Effector memory CD4-positive, alpha-beta T cell (primary cell): ENCODE measurements at regions not wholly inside any gene's neighbourhood (a gene's known extent, or its start where the extent isn't known, plus 50 kb on each side); places are given as distances from the start of the nearest gene placed in this dataset.

ENCODE experiments used
- DNase-seq, 3 donors: peaks; one replicate each; pipeline ENCODE4 v3.0.0-alpha.2; 2020
- H3K27ac ChIP-seq: 2 replicates; pipeline ENCODE4 v1.7.0; 2013; ENCODE audit warnings: mild to moderate bottlenecking, low read length, moderate library complexity; ENCODE audit not compliant: insufficient read depth, poor library complexity, severe bottlenecking
- H3K27me3 ChIP-seq: replicated peaks from 2 replicates; pipeline ENCODE4 v1.7.0; 2013; ENCODE audit warnings: mild to moderate bottlenecking, low read length; ENCODE audit not compliant: insufficient read depth, control insufficient read depth, poor library complexity, severe bottlenecking
- H3K36me3 ChIP-seq: 2 replicates; pipeline ENCODE4 v1.7.0; 2013; ENCODE audit warnings: mild to moderate bottlenecking, low read length, moderate library complexity; ENCODE audit not compliant: control insufficient read depth, insufficient read depth
- H3K4me1 ChIP-seq: 2 replicates; pipeline ENCODE4 v1.7.0; 2013; ENCODE audit warnings: low read length, mild to moderate bottlenecking; ENCODE audit not compliant: control insufficient read depth, insufficient read depth, poor library complexity, severe bottlenecking
- H3K4me3 ChIP-seq: 2 replicates; pipeline ENCODE4 v1.7.0; 2013; ENCODE audit warnings: low read length, low read depth, mild to moderate bottlenecking; ENCODE audit not compliant: insufficient read depth, poor library complexity, severe bottlenecking
- H3K9me3 ChIP-seq: 2 replicates; pipeline ENCODE4 v1.7.0; 2013; ENCODE audit warnings: mild to moderate bottlenecking, low read length, moderate library complexity; ENCODE audit not compliant: control insufficient read depth

- no peaks in the 10 kb centered on the region for H3K9me3 ChIP-seq
- H3K4me1 ChIP-seq = no peaks in the 10 kb centered on the region
- DNase-seq = no peak
- no peak overlapping the region for H3K4me3 ChIP-seq
- no peaks in the 10 kb centered on the region for H3K27me3 ChIP-seq
- no peak overlapping the region for H3K27ac ChIP-seq
- no peaks in the 10 kb centered on the region for H3K36me3 ChIP-seq
These were observed 79.4 kb downstream of the PALM2AKAP2 start for GRCh38 chr9:109859447-109859846.

GRCh38 chr9:109860521-109860920 lies 80.5 kb downstream of the PALM2AKAP2 start:
- no peaks in the 10 kb centered on the region for H3K27me3 ChIP-seq
- no peaks in the 10 kb centered on the region for H3K4me1 ChIP-seq
- H3K9me3 ChIP-seq = no peaks in the 10 kb centered on the region
- DNase-seq = no peak
- no peaks in the 10 kb centered on the region for H3K36me3 ChIP-seq
- no peak overlapping the region for H3K4me3 ChIP-seq
- no peak overlapping the region for H3K27ac ChIP-seq

- H3K9me3 ChIP-seq = no peaks in the 10 kb centered on the region
These were observed 81.5 kb downstream of the PALM2AKAP2 start for GRCh38 chr9:109861499-109861898.

GRCh38 chr9:109861918-109862317 lies 81.9 kb downstream of the PALM2AKAP2 start:
- H3K27ac ChIP-seq = no peak overlapping the region
- no peaks in the 10 kb centered on the region for H3K27me3 ChIP-seq
- H3K4me1 ChIP-seq = no peaks in the 10 kb centered on the region
- no peak for DNase-seq
- no peak overlapping the region for H3K4me3 ChIP-seq
- H3K36me3 ChIP-seq = no peaks in the 10 kb centered on the region
- no peaks in the 10 kb centered on the region for H3K9me3 ChIP-seq

More at GRCh38 chr9:109861499-109861898, 81.5 kb downstream of the PALM2AKAP2 start:
- Histone ChIP-seq H3K36me3 (no peaks in the 10 kb centered on the region), H3K27ac (no peak overlapping the region), H3K27me3 (no peaks in the 10 kb centered on the region), H3K4me1 (no peaks in the 10 kb centered on the region), H3K4me3 (no peak overlapping the region)
- DNase-seq = no peak

GRCh38 chr9:109862452-109862851 lies 82.5 kb downstream of the PALM2AKAP2 start:
- H3K4me1 ChIP-seq = no peaks in the 10 kb centered on the region
- no peaks in the 10 kb centered on the region for H3K9me3 ChIP-seq
- no peak for DNase-seq
- H3K27ac ChIP-seq = no peak overlapping the region
- H3K36me3 ChIP-seq = no peaks in the 10 kb centered on the region
- H3K27me3 ChIP-seq = no peaks in the 10 kb centered on the region
- no peak overlapping the region for H3K4me3 ChIP-seq

- H3K27me3 ChIP-seq = no peaks in the 10 kb centered on the region
- no peak overlapping the region for H3K4me3 ChIP-seq
- no peaks in the 10 kb centered on the region for H3K9me3 ChIP-seq
- no peaks in the 10 kb centered on the region for H3K4me1 ChIP-seq
- DNase-seq = no peak
- no peak overlapping the region for H3K27ac ChIP-seq
- no peaks in the 10 kb centered on the region for H3K36me3 ChIP-seq
These were observed 84.0 kb downstream of the PALM2AKAP2 start for GRCh38 chr9:109863961-109864360.

GRCh38 chr9:109865521-109865920 lies 85.5 kb downstream of the PALM2AKAP2 start:
- Histone ChIP-seq H3K9me3 (no peaks in the 10 kb centered on the region), H3K27me3 (no peaks in the 10 kb centered on the region)
- DNase-seq = no peak

GRCh38 chr9:109868207-109868606 lies 88.2 kb downstream of the PALM2AKAP2 start:
- Histone ChIP-seq H3K27me3 (no peaks in the 10 kb centered on the region), H3K36me3 (no peaks in the 10 kb centered on the region), H3K9me3 (no peaks in the 10 kb centered on the region), H3K27ac (no peak overlapping the region), H3K4me3 (no peak overlapping the region), H3K4me1 (no peaks in the 10 kb centered on the region)
- no peak for DNase-seq

More at GRCh38 chr9:109865521-109865920, 85.5 kb downstream of the PALM2AKAP2 start:
- H3K36me3 ChIP-seq = no peaks in the 10 kb centered on the region
- H3K27ac ChIP-seq = no peak overlapping the region
- no peak overlapping the region for H3K4me3 ChIP-seq
- no peaks in the 10 kb centered on the region for H3K4me1 ChIP-seq

- no peaks in the 10 kb centered on the region for H3K9me3 ChIP-seq
- no peak overlapping the region for H3K27ac ChIP-seq
- DNase-seq = no peak
- H3K4me3 ChIP-seq = no peak overlapping the region
- H3K4me1 ChIP-seq = no peaks in the 10 kb centered on the region
- no peaks in the 10 kb centered on the region for H3K36me3 ChIP-seq
- no peaks in the 10 kb centered on the region for H3K27me3 ChIP-seq
These were observed 88.7 kb downstream of the PALM2AKAP2 start for GRCh38 chr9:109868722-109869121.

- no peaks in the 10 kb centered on the region for H3K27me3 ChIP-seq
- H3K27ac ChIP-seq = no peak overlapping the region
- H3K4me3 ChIP-seq = no peak overlapping the region
- no peaks in the 10 kb centered on the region for H3K9me3 ChIP-seq
- no peaks in the 10 kb centered on the region for H3K4me1 ChIP-seq
- H3K36me3 ChIP-seq = no peaks in the 10 kb centered on the region
- DNase-seq = no peak
These were observed 90.4 kb downstream of the PALM2AKAP2 start for GRCh38 chr9:109870365-109870764.

GRCh38 chr9:109872901-109873300 lies 92.9 kb downstream of the PALM2AKAP2 start:
- no peak overlapping the region for H3K4me3 ChIP-seq
- DNase-seq = no peak
- no peaks in the 10 kb centered on the region for H3K4me1 ChIP-seq
- H3K9me3 ChIP-seq = no peaks in the 10 kb centered on the region
- no peaks in the 10 kb centered on the region for H3K36me3 ChIP-seq
- no peak overlapping the region for H3K27ac ChIP-seq
- no peaks in the 10 kb centered on the region for H3K27me3 ChIP-seq
